ENCODE measurements at regions not wholly inside any gene's neighbourhood (a gene's known extent, or its start where the extent isn't known, plus 50 kb on each side); places are given as distances from the start of the nearest gene placed in this dataset.

- TF ChIP-seq POLR2AphosphoS5 (IDR thresholded peaks at IDR 0.05) (peak; percentile 54 to 59), POLR2A (IDR thresholded peaks at IDR 0.05; ENCODE audit: low read depth) (no peak), CTCF (IDR thresholded peaks at IDR 0.05) (no peak)
These were observed 182.6 kb downstream of the ERMARD start for GRCh38 chr6:169933839-169934698.

All from esophagus muscularis mucosa (tissue), 3 donors.